OCI-LY7 (cell line): ENCODE measurements at regions not wholly inside any gene's neighbourhood (a gene's known extent, or its start where the extent isn't known, plus 50 kb on each side); places are given as distances from the start of the nearest gene placed in this dataset.

Source experiments
- BruUV-seq: library from RNA; stranded (reverse); fragments of 400-500 nt; replicated peaks from 2 replicates; lab custom pipeline; 2021; lab: Mats Ljungman, UMichigan
- CTCF ChIA-PET: fragments of 300-600 bp; sonication (Branson Sonifier 250); formaldehyde crosslinking; loops from one replicate; lab custom pipeline; 2022; ENCODE audit warnings: antibody characterized with exemption; ENCODE audit not compliant: unreplicated experiment; lab: Charles Lee
- POLR2A ChIA-PET: fragments of 300-600 bp; sonication (Branson Sonifier 250); formaldehyde crosslinking; loops from one replicate; lab custom pipeline; 2022; ENCODE audit warnings: antibody characterized with exemption; lab: Charles Lee
- DNase-seq: peaks from one replicate; pipeline ENCODE4 v3.0.0-alpha.2; 2015; ENCODE audit warnings: low spot score
- H2AFZ ChIP-seq: fragments of 200-600 bp; sonication (generic), shearing (Covaris generic); 2 replicates; pipeline ENCODE4 v1.6.1; 2014; ENCODE audit warnings: mild to moderate bottlenecking, antibody characterized with exemption, low read length, moderate library complexity
- H3K27ac ChIP-seq: fragments of 200-600 bp; sonication (generic); 2 replicates; pipeline ENCODE4 v1.5.1; 2014; ENCODE audit warnings: mixed run types, low read depth, mild to moderate bottlenecking, moderate library complexity, low read length, inconsistent platforms; ENCODE audit not compliant: poor library complexity, severe bottlenecking
- H3K36me3 ChIP-seq: fragments of 200-600 bp; sonication (generic); 2 replicates; pipeline ENCODE4 v1.6.1; 2014; ENCODE audit warnings: mild to moderate bottlenecking, antibody characterized with exemption, low read length, moderate library complexity, mixed read lengths; ENCODE audit not compliant: insufficient read depth
- H3K4me1 ChIP-seq: fragments of 200-600 bp; sonication (generic); 2 replicates; pipeline ENCODE4 v1.5.1; 2014; ENCODE audit warnings: mild to moderate bottlenecking, low read length; ENCODE audit not compliant: insufficient read depth, poor library complexity, severe bottlenecking
- H3K4me2 ChIP-seq: fragments of 200-600 bp; sonication (generic); 2 replicates; pipeline ENCODE4 v1.6.1; 2014; ENCODE audit warnings: mild to moderate bottlenecking, low read length
- H3K4me3 ChIP-seq: fragments of 200-600 bp; sonication (generic); 2 replicates; pipeline ENCODE4 v1.5.1; 2014; ENCODE audit warnings: mild to moderate bottlenecking, low read depth, low read length; ENCODE audit not compliant: poor library complexity, severe bottlenecking
- H3K79me2 ChIP-seq: fragments of 200-600 bp; sonication (generic); 2 replicates; pipeline ENCODE4 v1.6.1; 2016; ENCODE audit warnings: low read depth, mild to moderate bottlenecking, low read length, moderate library complexity, mixed read lengths; ENCODE audit not compliant: insufficient read depth
- H3K9me2 ChIP-seq: fragments of 200-600 bp; sonication (generic); 2 replicates; pipeline ENCODE4 v1.6.1; 2016; ENCODE audit warnings: mild to moderate bottlenecking, low read length, mixed read lengths; ENCODE audit not compliant: insufficient read depth
- H3K9me3 ChIP-seq: fragments of 200-600 bp; sonication (generic); 2 replicates; pipeline ENCODE4 v1.6.1; 2014; ENCODE audit warnings: mild to moderate bottlenecking, mixed run types, low read length, mixed read lengths
- H4K20me1 ChIP-seq: fragments of 200-600 bp; sonication (generic); 2 replicates; pipeline ENCODE4 v1.6.1; 2014; ENCODE audit warnings: mild to moderate bottlenecking, antibody characterized with exemption, low read length, moderate library complexity, mixed read lengths; ENCODE audit not compliant: insufficient read depth
- EZH2phosphoT487 ChIP-seq: fragments of 200-600 bp; sonication (generic); IDR thresholded peaks from 2 replicates; pipeline ENCODE4 v1.6.1; 2018; ENCODE audit warnings: low read depth, borderline replicate concordance, mild to moderate bottlenecking, mixed run types, antibody characterized with exemption, low read length, moderate library complexity, mixed read lengths
- intact Hi-C: fragments of 100-400 bp; cut with micrococcal nuclease; formaldehyde crosslinking; loops from one replicate; pipeline ENCODE4 v1.10.0; 2022; ENCODE audit not compliant: unreplicated experiment
- TF ChIP-seq, protein P1 (sequence below): fragments of 200-600 bp; sonication (generic); conservative IDR thresholded peaks from 2 replicates; pipeline ENCODE4 v1.5.1; 2014; ENCODE audit warnings: mild to moderate bottlenecking, antibody characterized with exemption, low read length, moderate library complexity, mixed read lengths

DNA sequence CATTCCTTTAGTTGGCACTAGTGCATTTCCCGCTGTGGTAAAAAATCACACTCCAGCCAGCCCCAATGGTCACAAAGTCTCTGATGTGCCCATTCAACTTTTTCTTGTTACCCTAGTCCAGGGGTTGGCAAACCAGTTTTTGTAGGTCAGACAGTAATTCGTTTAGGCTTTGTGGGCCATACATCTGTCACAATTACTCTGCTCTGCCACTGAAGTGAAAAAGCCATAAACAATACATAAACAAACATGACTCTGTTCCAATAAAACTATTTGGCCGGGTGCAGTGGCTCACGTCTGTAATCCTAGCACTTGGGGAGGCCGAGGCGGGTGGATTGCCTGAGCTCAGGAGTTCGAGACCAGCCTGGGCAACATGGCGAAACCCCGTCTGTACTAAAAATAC, 78.5 kb downstream of the POLR2M start:
- BruUV-seq = no TSS peak
- no peak overlapping the region for H3K27ac ChIP-seq
- CTCF ChIA-PET = no interaction called here

DNA sequence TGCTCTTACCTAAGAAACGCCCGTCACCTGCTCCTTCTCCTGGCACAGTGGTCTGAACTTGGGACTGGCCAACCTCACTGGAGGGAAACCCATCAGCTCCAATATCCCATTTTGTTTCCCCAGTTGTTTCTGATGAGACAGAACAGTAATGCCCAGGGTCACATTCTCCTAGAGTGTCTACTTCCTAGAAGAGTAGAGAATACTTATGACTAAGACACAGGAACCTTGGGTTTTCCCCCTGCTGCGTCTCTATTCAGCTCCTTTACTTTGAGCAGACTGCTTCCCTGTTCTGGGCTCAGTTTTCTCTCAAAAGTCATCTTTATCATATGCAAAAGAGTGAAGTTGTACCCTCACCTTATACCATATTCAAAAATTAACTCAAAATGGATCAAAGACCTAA, 79.4 kb downstream of the POLR2M start:
- no TSS peak for BruUV-seq
- H2AFZ ChIP-seq = no peak overlapping the region
- H3K27ac ChIP-seq = no peak overlapping the region
- H3K9me3 ChIP-seq = no peaks in the 10 kb centered on the region
- CTCF ChIA-PET = no interaction called here
- no peaks in the 10 kb centered on the region for H3K4me1 ChIP-seq
- no peak overlapping the region for H3K4me2 ChIP-seq
- intact Hi-C loops = no loop called here
- no peak for DNase-seq
- no peak overlapping the region for H3K4me3 ChIP-seq
- no peak for TF ChIP-seq EZH2phosphoT487
- TF ChIP-seq, protein P1, sequence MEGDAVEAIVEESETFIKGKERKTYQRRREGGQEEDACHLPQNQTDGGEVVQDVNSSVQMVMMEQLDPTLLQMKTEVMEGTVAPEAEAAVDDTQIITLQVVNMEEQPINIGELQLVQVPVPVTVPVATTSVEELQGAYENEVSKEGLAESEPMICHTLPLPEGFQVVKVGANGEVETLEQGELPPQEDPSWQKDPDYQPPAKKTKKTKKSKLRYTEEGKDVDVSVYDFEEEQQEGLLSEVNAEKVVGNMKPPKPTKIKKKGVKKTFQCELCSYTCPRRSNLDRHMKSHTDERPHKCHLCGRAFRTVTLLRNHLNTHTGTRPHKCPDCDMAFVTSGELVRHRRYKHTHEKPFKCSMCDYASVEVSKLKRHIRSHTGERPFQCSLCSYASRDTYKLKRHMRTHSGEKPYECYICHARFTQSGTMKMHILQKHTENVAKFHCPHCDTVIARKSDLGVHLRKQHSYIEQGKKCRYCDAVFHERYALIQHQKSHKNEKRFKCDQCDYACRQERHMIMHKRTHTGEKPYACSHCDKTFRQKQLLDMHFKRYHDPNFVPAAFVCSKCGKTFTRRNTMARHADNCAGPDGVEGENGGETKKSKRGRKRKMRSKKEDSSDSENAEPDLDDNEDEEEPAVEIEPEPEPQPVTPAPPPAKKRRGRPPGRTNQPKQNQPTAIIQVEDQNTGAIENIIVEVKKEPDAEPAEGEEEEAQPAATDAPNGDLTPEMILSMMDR = no peak
- no peaks in the 10 kb centered on the region for H3K9me2 ChIP-seq
- no peaks in the 10 kb centered on the region for H3K36me3 ChIP-seq
- H4K20me1 ChIP-seq = no peaks in the 10 kb centered on the region
- POLR2A ChIA-PET = no interaction called here
- H3K79me2 ChIP-seq = no peaks in the 10 kb centered on the region

More for the DNA sequence above, 78.5 kb downstream of the POLR2M start:
- POLR2A ChIA-PET = interaction anchor here (0.6 kb wide), 1 partner anchor 44 kb away, joined by 4 read pairs; no protein-coding TSS in a partner anchor
- no peak overlapping the region for H3K4me3 ChIP-seq
- H3K9me3 ChIP-seq = no peaks in the 10 kb centered on the region
- no peaks in the 10 kb centered on the region for H3K36me3 ChIP-seq
- no peaks in the 10 kb centered on the region for H3K9me2 ChIP-seq
- no peak for DNase-seq
- H3K79me2 ChIP-seq = no peaks in the 10 kb centered on the region
- no peak overlapping the region for H2AFZ ChIP-seq
- no peaks in the 10 kb centered on the region for H4K20me1 ChIP-seq
- intact Hi-C loops = no loop called here
- H3K4me2 ChIP-seq = no peak overlapping the region
- TF ChIP-seq, protein P1 = no peak
- TF ChIP-seq EZH2phosphoT487 = no peak
- no peaks in the 10 kb centered on the region for H3K4me1 ChIP-seq

DNA sequence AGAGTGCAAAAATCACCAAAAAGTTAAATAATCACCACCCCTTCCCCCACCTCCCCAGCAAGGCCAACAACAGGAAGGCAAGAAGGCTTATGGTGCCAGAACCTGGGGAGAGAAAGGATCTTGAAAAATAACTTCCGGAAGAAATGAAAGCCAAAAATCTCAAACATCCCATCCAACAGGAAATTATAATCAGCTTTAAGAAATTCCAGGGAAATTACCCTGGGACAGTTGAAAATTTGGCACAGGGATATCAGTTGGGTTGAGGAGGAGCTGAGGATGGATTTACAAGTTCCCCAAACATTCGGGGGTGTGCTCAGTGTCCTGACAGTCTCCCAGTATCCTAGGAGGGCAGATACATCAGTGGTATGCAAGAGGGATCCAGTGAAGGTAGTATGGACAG, 82.7 kb downstream of the POLR2M start:
- Histone ChIP-seq H3K4me2 (no peak overlapping the region), H3K9me3 (no peaks in the 10 kb centered on the region), H4K20me1 (no peaks in the 10 kb centered on the region), H3K9me2 (no peaks in the 10 kb centered on the region), H3K36me3 (no peaks in the 10 kb centered on the region), H3K27ac (no peak overlapping the region), H3K79me2 (no peaks in the 10 kb centered on the region), H3K4me1 (no peaks in the 10 kb centered on the region), H3K4me3 (no peak overlapping the region), H2AFZ (no peak overlapping the region)
- intact Hi-C loops = no loop called here
- TF ChIP-seq, protein P1 = no peak
- no peak for TF ChIP-seq EZH2phosphoT487
- no peak for DNase-seq
- BruUV-seq = no TSS peak
- CTCF ChIA-PET = no interaction called here
- POLR2A ChIA-PET = no interaction called here
